Fibroblast of lung (primary cell): ENCODE measurements at regions not wholly inside any gene's neighbourhood (a gene's known extent, or its start where the extent isn't known, plus 50 kb on each side); places are given as distances from the start of the nearest gene placed in this dataset.

Experiments used
- DNase-seq, 2 donors: peaks; one replicate each; pipeline versions ENCODE4 v3.0.0 to v3.0.0-alpha.2; 2010; ENCODE audit warnings: low read depth in 2 of 2
- H2AFZ ChIP-seq: 2 replicates; pipeline ENCODE4 v1.5.1; 2012; ENCODE audit warnings: low read length, control low read depth, inconsistent platforms
- H3K27ac ChIP-seq: 2 replicates; pipeline ENCODE4 v1.5.1; 2011; ENCODE audit warnings: low read length, control low read depth; ENCODE audit not compliant: insufficient read depth
- H3K27me3 ChIP-seq: 2 replicates; pipeline ENCODE4 v1.5.1; 2011; ENCODE audit warnings: mild to moderate bottlenecking, low read length; ENCODE audit not compliant: control insufficient read depth, insufficient read depth
- H3K36me3 ChIP-seq: 2 replicates; pipeline ENCODE4 v1.5.1; 2011; ENCODE audit warnings: low read length; ENCODE audit not compliant: control insufficient read depth, insufficient read depth
- H3K4me1 ChIP-seq: 2 replicates; pipeline ENCODE4 v1.5.1; 2011; ENCODE audit warnings: low read length; ENCODE audit not compliant: control insufficient read depth, insufficient read depth; ENCODE audit errors: extremely low read depth
- H3K4me2 ChIP-seq: 2 replicates; pipeline ENCODE4 v1.5.1; 2011; ENCODE audit warnings: low read length, control low read depth; ENCODE audit not compliant: insufficient read depth; ENCODE audit errors: extremely low read depth
- H3K4me3 ChIP-seq, 4 experiments: fragments of 200-600 bp in 1 of 4; sonication (generic) in 1 of 4; replicated peaks in 1 of 4; 2 replicates each; pipeline ENCODE4 v1.5.1; 2011 to 2016; ENCODE audit warnings: low read length in 4 of 4, low read depth in 3 of 4, mild to moderate bottlenecking in 3 of 4, control low read depth in 2 of 4, inconsistent platforms in 1 of 4, mixed read lengths in 1 of 4; ENCODE audit not compliant: insufficient read depth in 1 of 4; ENCODE audit errors: control extremely low read depth in 1 of 4
- H3K79me2 ChIP-seq: 2 replicates; pipeline ENCODE4 v1.5.1; 2012; ENCODE audit warnings: mild to moderate bottlenecking, low read length, inconsistent platforms; ENCODE audit not compliant: control insufficient read depth, insufficient read depth
- H3K9ac ChIP-seq: 2 replicates; pipeline ENCODE4 v1.5.1; 2011; ENCODE audit warnings: mild to moderate bottlenecking, low read length, control low read depth; ENCODE audit not compliant: insufficient read depth
- H3K9me3 ChIP-seq: 2 replicates; pipeline ENCODE4 v1.5.1; 2012; ENCODE audit warnings: low read depth, low read length; ENCODE audit not compliant: control insufficient read depth, insufficient read depth
- H4K20me1 ChIP-seq: 2 replicates; pipeline ENCODE4 v1.5.1; 2011; ENCODE audit warnings: low read length; ENCODE audit not compliant: control insufficient read depth, insufficient read depth; ENCODE audit errors: extremely low read depth
- CTCF ChIP-seq, 2 donors: IDR thresholded peaks in 1 of 2; conservative IDR thresholded peaks in 1 of 2; 1 replicate in 1 of 2; 2 replicates in 1 of 2; pipeline ENCODE4 v1.5.1; 2011 to 2012; ENCODE audit warnings: low read length in 2 of 2, control low read depth in 1 of 2, inconsistent platforms in 1 of 2, low read depth in 1 of 2, mild to moderate bottlenecking in 1 of 2
- EZH2 ChIP-seq: IDR thresholded peaks from 2 replicates; pipeline ENCODE4 v1.5.1; 2012; ENCODE audit warnings: low read length, control low read depth, mild to moderate bottlenecking; ENCODE audit errors: missing control alignments

- H3K36me3 ChIP-seq = no peaks in the 10 kb centered on the region
- TF ChIP-seq CTCF (conservative IDR thresholded peaks at IDR 0.05 in 1 of 2, IDR thresholded peaks at IDR 0.05 in 1 of 2; ENCODE audit: low read depth in 1 of 2, low read length in 2 of 2) (no peak), EZH2 (no peak)
- H3K9me3 ChIP-seq = no peaks in the 10 kb centered on the region
- no peak for DNase-seq
- H3K4me1 ChIP-seq = no peaks in the 10 kb centered on the region
- H3K27me3 ChIP-seq = no peaks in the 10 kb centered on the region
- no peak overlapping the region for H3K9ac ChIP-seq
- H3K79me2 ChIP-seq = no peaks in the 10 kb centered on the region
- no peak overlapping the region for H3K4me3 ChIP-seq
- no peak overlapping the region for H3K4me2 ChIP-seq
- H2AFZ ChIP-seq = no peak overlapping the region
- H3K27ac ChIP-seq = no peak overlapping the region
- no peaks in the 10 kb centered on the region for H4K20me1 ChIP-seq
These were observed 720.9 kb upstream of the SEMA6D start for GRCh38 chr15:46996359-46996758.

GRCh38 chr15:46997501-46997900, 719.8 kb upstream of the SEMA6D start:
- Histone ChIP-seq H3K27me3 (no peaks in the 10 kb centered on the region), H3K9ac (no peak overlapping the region), H3K4me2 (no peak overlapping the region), H3K9me3 (no peaks in the 10 kb centered on the region), H4K20me1 (no peaks in the 10 kb centered on the region), H3K36me3 (no peaks in the 10 kb centered on the region), H3K4me1 (no peaks in the 10 kb centered on the region), H3K4me3 (no peak overlapping the region), H3K79me2 (no peaks in the 10 kb centered on the region), H3K27ac (no peak overlapping the region), H2AFZ (no peak overlapping the region)
- TF ChIP-seq EZH2 (no peak), CTCF (conservative IDR thresholded peaks at IDR 0.05 in 1 of 2, IDR thresholded peaks at IDR 0.05 in 1 of 2; ENCODE audit: low read depth in 1 of 2, low read length in 2 of 2) (no peak)
- DNase-seq = no peak

- H3K4me2 ChIP-seq = no peak overlapping the region
- H4K20me1 ChIP-seq = no peaks in the 10 kb centered on the region
- no peak overlapping the region for H3K4me3 ChIP-seq
- H3K79me2 ChIP-seq = no peaks in the 10 kb centered on the region
- H3K9me3 ChIP-seq = no peaks in the 10 kb centered on the region
- H3K36me3 ChIP-seq = no peaks in the 10 kb centered on the region
- TF ChIP-seq CTCF (conservative IDR thresholded peaks at IDR 0.05 in 1 of 2, IDR thresholded peaks at IDR 0.05 in 1 of 2; ENCODE audit: low read depth in 1 of 2, low read length in 2 of 2) (no peak), EZH2 (no peak)
- H3K4me1 ChIP-seq = no peaks in the 10 kb centered on the region
- no peak overlapping the region for H3K27ac ChIP-seq
- H2AFZ ChIP-seq = no peak overlapping the region
- H3K9ac ChIP-seq = no peak overlapping the region
- no peak for DNase-seq
- no peaks in the 10 kb centered on the region for H3K27me3 ChIP-seq
These were observed 713.7 kb upstream of the SEMA6D start for GRCh38 chr15:47003568-47003967.
